ENCODE measurements at regions not wholly inside any gene's neighbourhood (a gene's known extent, or its start where the extent isn't known, plus 50 kb on each side); places are given as distances from the start of the nearest gene placed in this dataset.

- DNase-seq (ENCODE audit: extremely low spot score in 2 of 2), result no peak
- Histone ChIP-seq H3K36me3 (no peaks in the 10 kb centered on the region), H3K9me3 (no peaks in the 10 kb centered on the region), H3K4me3 (no peak overlapping the region), H3K27me3 (no peaks in the 10 kb centered on the region), H3K4me1 (no peaks in the 10 kb centered on the region), H3K27ac (no peak overlapping the region)
- intact Hi-C loops (cut with DNase I), result no loop called here
- no peak for TF ChIP-seq POLR2AphosphoS5 (IDR thresholded peaks at IDR 0.05; ENCODE audit: insufficient read depth in 1 of 2, low read depth in 1 of 2)
- no peak for TF ChIP-seq CTCF (IDR thresholded peaks at IDR 0.05)
- no peak for TF ChIP-seq POLR2A (IDR thresholded peaks at IDR 0.05)
These were observed 83.0 kb upstream of the PIWIL1 start for GRCh38 chr12:130254461-130255276.

GRCh38 chr12:130258863-130259262, 78.8 kb upstream of the PIWIL1 start:
- TF ChIP-seq POLR2A (IDR thresholded peaks at IDR 0.05) (no peak), CTCF (IDR thresholded peaks at IDR 0.05) (no peak), POLR2AphosphoS5 (IDR thresholded peaks at IDR 0.05; ENCODE audit: insufficient read depth in 1 of 2, low read depth in 1 of 2) (no peak)
- no peaks in the 10 kb centered on the region for H3K36me3 ChIP-seq
- no peaks in the 10 kb centered on the region for H3K27me3 ChIP-seq
- DNase-seq (ENCODE audit: extremely low spot score in 2 of 2), result peak in 1 of 2 donors; percentile 61
- no peaks in the 10 kb centered on the region for H3K9me3 ChIP-seq
- H3K4me3 ChIP-seq, result no peak overlapping the region
- no peaks in the 10 kb centered on the region for H3K4me1 ChIP-seq
- H3K27ac ChIP-seq, result no peak overlapping the region
- intact Hi-C loops (cut with DNase I), result no loop called here

GRCh38 chr12:130263025-130263424, 74.7 kb upstream of the PIWIL1 start:
- intact Hi-C loops (cut with DNase I), result no loop called here
- no peaks in the 10 kb centered on the region for H3K27me3 ChIP-seq
- no peaks in the 10 kb centered on the region for H3K36me3 ChIP-seq
- no peak overlapping the region for H3K27ac ChIP-seq
- TF ChIP-seq POLR2AphosphoS5 (IDR thresholded peaks at IDR 0.05; ENCODE audit: insufficient read depth in 1 of 2, low read depth in 1 of 2), result no peak
- TF ChIP-seq CTCF (IDR thresholded peaks at IDR 0.05), result no peak
- TF ChIP-seq POLR2A (IDR thresholded peaks at IDR 0.05), result no peak
- no peaks in the 10 kb centered on the region for H3K9me3 ChIP-seq
- no peaks in the 10 kb centered on the region for H3K4me1 ChIP-seq
- no peak overlapping the region for H3K4me3 ChIP-seq
- no peak for DNase-seq (ENCODE audit: extremely low spot score in 2 of 2)

- no peaks in the 10 kb centered on the region for H3K36me3 ChIP-seq
- no peaks in the 10 kb centered on the region for H3K27me3 ChIP-seq
- no peaks in the 10 kb centered on the region for H3K9me3 ChIP-seq
- no peaks in the 10 kb centered on the region for H3K4me1 ChIP-seq
- TF ChIP-seq POLR2AphosphoS5 (IDR thresholded peaks at IDR 0.05; ENCODE audit: insufficient read depth in 1 of 2, low read depth in 1 of 2) (no peak), POLR2A (IDR thresholded peaks at IDR 0.05) (no peak), CTCF (IDR thresholded peaks at IDR 0.05) (no peak)
- DNase-seq (ENCODE audit: extremely low spot score in 2 of 2), result peak in 1 of 2 donors; percentile 43
- H3K4me3 ChIP-seq, result no peak overlapping the region
- intact Hi-C loops (cut with DNase I), result no loop called here
- no peak overlapping the region for H3K27ac ChIP-seq
These were observed 73.7 kb upstream of the PIWIL1 start for GRCh38 chr12:130263996-130264395.

- no peaks in the 10 kb centered on the region for H3K9me3 ChIP-seq
- intact Hi-C loops (cut with DNase I), result no loop called here
- no peaks in the 10 kb centered on the region for H3K27me3 ChIP-seq
- no peaks in the 10 kb centered on the region for H3K4me1 ChIP-seq
- no peak overlapping the region for H3K4me3 ChIP-seq
- TF ChIP-seq CTCF (IDR thresholded peaks at IDR 0.05), result no peak
- no peaks in the 10 kb centered on the region for H3K36me3 ChIP-seq
- DNase-seq (ENCODE audit: extremely low spot score in 2 of 2), result no peak
- no peak overlapping the region for H3K27ac ChIP-seq
These were observed 70.9 kb upstream of the PIWIL1 start for GRCh38 chr12:130266751-130267150.
